A673 (cell line): ENCODE measurements at regions not wholly inside any gene's neighbourhood (a gene's known extent, or its start where the extent isn't known, plus 50 kb on each side); places are given as distances from the start of the nearest gene placed in this dataset.

Experiments
- BruUV-seq: library from RNA; stranded (reverse); fragments of 400-500 nt; replicated peaks from 2 replicates; lab custom pipeline; 2021; lab: Mats Ljungman, UMichigan
- CTCF ChIA-PET: fragments of 300-600 bp; sonication (Branson Sonifier 250); formaldehyde crosslinking; loops from one replicate; lab custom pipeline; 2022; ENCODE audit warnings: antibody characterized with exemption; lab: Charles Lee
- POLR2A ChIA-PET: fragments of 300-600 bp; sonication (Branson Sonifier 250); formaldehyde crosslinking; loops from one replicate; lab custom pipeline; 2022; ENCODE audit warnings: antibody characterized with exemption; ENCODE audit not compliant: low non-redundant PET; lab: Charles Lee
- DNase-seq: peaks from one replicate; pipeline ENCODE4 v3.0.0-alpha.2; 2015; ENCODE audit warnings: low spot score
- H3K27ac ChIP-seq: fragments of 200-600 bp; sonication (generic); 2 replicates; pipeline ENCODE4 v1.5.1; 2016; ENCODE audit warnings: mixed run types, low read depth, mild to moderate bottlenecking, mixed read lengths, antibody characterized with exemption, low read length; ENCODE audit not compliant: poor library complexity, severe bottlenecking
- H3K27me3 ChIP-seq: fragments of 200-600 bp; sonication (generic); replicated peaks from 2 replicates; pipeline ENCODE4 v1.6.1; 2017; ENCODE audit warnings: mixed run types, low read depth, mild to moderate bottlenecking, mixed read lengths, antibody characterized with exemption, low read length; ENCODE audit not compliant: insufficient read depth, poor library complexity
- H3K36me3 ChIP-seq: fragments of 200-600 bp; sonication (generic); 2 replicates; pipeline ENCODE4 v1.6.1; 2016; ENCODE audit warnings: mixed run types, mild to moderate bottlenecking, mixed read lengths, antibody characterized with exemption, low read length; ENCODE audit not compliant: insufficient read depth, poor library complexity, severe bottlenecking
- H3K4me1 ChIP-seq: fragments of 200-600 bp; sonication (generic); 2 replicates; pipeline ENCODE4 v1.6.1; 2017; ENCODE audit warnings: mixed run types, mild to moderate bottlenecking, mixed read lengths, antibody characterized with exemption, low read length; ENCODE audit not compliant: insufficient read depth, poor library complexity, severe bottlenecking
- H3K4me3 ChIP-seq: fragments of 200-600 bp; sonication (generic); 2 replicates; pipeline ENCODE4 v1.5.1; 2016; ENCODE audit warnings: low read depth, mixed run types, mild to moderate bottlenecking, mixed read lengths, low read length; ENCODE audit not compliant: poor library complexity, severe bottlenecking
- H3K9me3 ChIP-seq: fragments of 200-600 bp; sonication (generic); 2 replicates; pipeline ENCODE4 v1.6.1; 2016; ENCODE audit warnings: mixed run types, low read depth, mild to moderate bottlenecking, mixed read lengths, antibody characterized with exemption, low read length; ENCODE audit not compliant: poor library complexity, severe bottlenecking
- CTCF ChIP-seq: fragments of 300-800, 200-600 bp; sonication (generic); conservative IDR thresholded peaks from 2 replicates; pipeline ENCODE4 v1.5.1; 2017; ENCODE audit warnings: low read depth, mild to moderate bottlenecking, antibody characterized with exemption, low read length, moderate library complexity, mixed read lengths
- EZH2 ChIP-seq: fragments of 200-600 bp; sonication (generic); IDR thresholded peaks from 2 replicates; pipeline ENCODE4 v1.6.1; 2017; ENCODE audit warnings: borderline replicate concordance, low read depth, mild to moderate bottlenecking, mixed read lengths, antibody characterized with exemption, low read length; ENCODE audit not compliant: poor library complexity, severe bottlenecking
- intact Hi-C: fragments of 100-400 bp; cut with micrococcal nuclease; formaldehyde crosslinking; loops from one replicate; pipeline ENCODE4 v1.10.0; 2022; ENCODE audit not compliant: unreplicated experiment

GRCh38 chrX:45852884-45853283, 652.2 kb upstream of the DIPK2B start:
- ChIA-PET CTCF (no interaction called here), POLR2A (no interaction called here)
- H3K36me3 ChIP-seq: peaks cover 8% of the 10 kb centered on the region
- peaks cover 14% of the 10 kb centered on the region for H3K4me1 ChIP-seq
- TF ChIP-seq EZH2 (no peak), CTCF (no peak)
- H3K27me3 ChIP-seq: no peaks in the 10 kb centered on the region
- BruUV-seq: no TSS peak
- H3K9me3 ChIP-seq: no peaks in the 10 kb centered on the region
- H3K4me3 ChIP-seq: no peak overlapping the region
- H3K27ac ChIP-seq: no peak overlapping the region
- intact Hi-C loops: no loop called here
- no peak for DNase-seq

- ChIA-PET POLR2A (no interaction called here), CTCF (interaction anchor here (1.6 kb wide), 1 partner anchor 525 kb away, joined by 4 read pairs; no protein-coding TSS in a partner anchor)
- BruUV-seq: no TSS peak
- DNase-seq: peak; percentile 75
- peak overlapping the region; percentile 65 for H3K4me3 ChIP-seq
- H3K27ac ChIP-seq: peak overlapping the region; percentile 70
- no peaks in the 10 kb centered on the region for H3K9me3 ChIP-seq
- peaks cover 21% of the 10 kb centered on the region for H3K36me3 ChIP-seq
- H3K27me3 ChIP-seq: no peaks in the 10 kb centered on the region
- TF ChIP-seq CTCF (no peak), EZH2 (no peak)
- H3K4me1 ChIP-seq: peaks cover 14% of the 10 kb centered on the region
- intact Hi-C loops: no loop called here
These were observed 650.8 kb upstream of the DIPK2B start for GRCh38 chrX:45851434-45851991.

GRCh38 chrX:45850775-45851433, 650.2 kb upstream of the DIPK2B start:
- H3K36me3 ChIP-seq: peaks cover 25% of the 10 kb centered on the region
- no TSS peak for BruUV-seq
- intact Hi-C loops: no loop called here
- no peaks in the 10 kb centered on the region for H3K9me3 ChIP-seq
- peaks cover 14% of the 10 kb centered on the region for H3K4me1 ChIP-seq
- ChIA-PET POLR2A (no interaction called here), CTCF (interaction anchor here (1.6 kb wide), 1 partner anchor 525 kb away, joined by 4 read pairs; no protein-coding TSS in a partner anchor)
- peak; percentile 66 for DNase-seq
- no peaks in the 10 kb centered on the region for H3K27me3 ChIP-seq
- TF ChIP-seq EZH2 (no peak), CTCF (no peak)
- H3K4me3 ChIP-seq: peak overlapping the region; percentile 65
- peak overlapping the region; percentile 70 for H3K27ac ChIP-seq
